ENCODE measurements at regions not wholly inside any gene's neighbourhood (a gene's known extent, or its start where the extent isn't known, plus 50 kb on each side); places are given as distances from the start of the nearest gene placed in this dataset.

DNA sequence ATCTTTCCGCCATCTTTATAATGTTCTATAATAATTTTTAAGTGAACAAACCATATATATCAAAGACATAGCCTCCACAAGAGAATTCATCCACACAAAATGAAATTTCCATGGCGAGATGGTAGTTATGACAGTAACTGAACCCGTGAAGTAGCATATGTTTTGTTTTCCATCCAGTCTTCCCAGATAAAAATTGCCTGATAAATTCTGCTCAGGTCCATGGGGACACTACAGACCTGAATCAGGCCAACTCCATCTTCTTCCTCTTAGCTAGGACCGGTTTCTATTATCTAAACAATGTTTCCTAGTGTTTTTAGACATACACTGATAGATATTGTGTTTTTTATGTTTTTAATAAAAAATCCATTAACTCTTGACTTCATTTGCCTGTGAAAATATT, 235.7 kb downstream of the PLK2 start:
- TF ChIP-seq EZH2 (IDR thresholded peaks at IDR 0.05) (no peak), POLR2AphosphoS5 (IDR thresholded peaks at IDR 0.05; ENCODE audit: borderline replicate concordance, low read depth, low read length) (no peak)

Data from SK-N-MC (cell line).